WERI-Rb-1 (cell line): ENCODE measurements at regions not wholly inside any gene's neighbourhood (a gene's known extent, or its start where the extent isn't known, plus 50 kb on each side); places are given as distances from the start of the nearest gene placed in this dataset.

Experiments used
- DNase-seq: peaks from one replicate; pipeline ENCODE4 v3.0.0-alpha.2; 2020
- H3K27ac ChIP-seq: fragments of 250-450 bp; sonication (Bioruptor Pico); 2 replicates; pipeline ENCODE4 v1.5.1; 2020; ENCODE audit warnings: mild to moderate bottlenecking, moderate library complexity
- H3K27me3 ChIP-seq: fragments of 250-450 bp; sonication (Bioruptor Pico); 2 replicates; pipeline ENCODE4 v1.5.1; 2021; ENCODE audit warnings: mild to moderate bottlenecking, low read depth, moderate library complexity; ENCODE audit not compliant: insufficient read depth, severe bottlenecking
- H3K36me3 ChIP-seq: fragments of 250-450 bp; sonication (Bioruptor Pico); 2 replicates; pipeline ENCODE4 v1.5.1; 2020; ENCODE audit warnings: mild to moderate bottlenecking, moderate library complexity
- H3K4me3 ChIP-seq: 2 replicates; pipeline ENCODE4 v1.5.1; 2011; ENCODE audit warnings: low read depth, mild to moderate bottlenecking, control low read depth, low read length
- H3K9me3 ChIP-seq: fragments of 250-450 bp; sonication (Bioruptor Pico); 2 replicates; pipeline ENCODE4 v1.5.1; 2021; ENCODE audit warnings: mild to moderate bottlenecking, moderate library complexity; ENCODE audit not compliant: severe bottlenecking
- TF ChIP-seq, protein P1 (sequence below): IDR thresholded peaks from 2 replicates; pipeline ENCODE4 v1.5.1; 2011; ENCODE audit warnings: low read depth, mild to moderate bottlenecking, control low read depth, inconsistent platforms, low read length

DNA sequence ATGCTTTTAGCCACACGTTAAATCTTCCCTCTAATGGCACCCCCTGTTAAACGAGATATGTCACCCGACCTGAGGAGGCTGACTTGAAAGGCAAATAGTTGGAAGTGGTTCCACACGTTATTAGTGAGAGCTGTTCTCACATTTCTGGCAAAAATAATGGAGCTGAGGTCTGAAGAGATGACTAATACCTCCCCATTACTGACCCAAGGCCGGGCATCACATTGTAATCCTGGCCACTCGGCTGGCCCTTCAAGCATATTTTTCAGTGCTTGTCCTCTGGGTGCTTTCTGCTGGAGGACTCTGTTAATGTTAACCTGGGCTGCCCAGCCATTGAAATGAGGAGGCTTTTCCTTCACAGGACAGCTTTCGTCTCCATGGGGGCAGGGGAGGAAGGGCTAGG, 260.0 kb upstream of the CADM1 start:
- Histone ChIP-seq H3K36me3 (no peaks in the 10 kb centered on the region), H3K4me3 (no peak overlapping the region), H3K27me3 (no peaks in the 10 kb centered on the region), H3K27ac (no peak overlapping the region), H3K9me3 (no peaks in the 10 kb centered on the region)
- DNase-seq = no peak
- TF ChIP-seq, protein P1, sequence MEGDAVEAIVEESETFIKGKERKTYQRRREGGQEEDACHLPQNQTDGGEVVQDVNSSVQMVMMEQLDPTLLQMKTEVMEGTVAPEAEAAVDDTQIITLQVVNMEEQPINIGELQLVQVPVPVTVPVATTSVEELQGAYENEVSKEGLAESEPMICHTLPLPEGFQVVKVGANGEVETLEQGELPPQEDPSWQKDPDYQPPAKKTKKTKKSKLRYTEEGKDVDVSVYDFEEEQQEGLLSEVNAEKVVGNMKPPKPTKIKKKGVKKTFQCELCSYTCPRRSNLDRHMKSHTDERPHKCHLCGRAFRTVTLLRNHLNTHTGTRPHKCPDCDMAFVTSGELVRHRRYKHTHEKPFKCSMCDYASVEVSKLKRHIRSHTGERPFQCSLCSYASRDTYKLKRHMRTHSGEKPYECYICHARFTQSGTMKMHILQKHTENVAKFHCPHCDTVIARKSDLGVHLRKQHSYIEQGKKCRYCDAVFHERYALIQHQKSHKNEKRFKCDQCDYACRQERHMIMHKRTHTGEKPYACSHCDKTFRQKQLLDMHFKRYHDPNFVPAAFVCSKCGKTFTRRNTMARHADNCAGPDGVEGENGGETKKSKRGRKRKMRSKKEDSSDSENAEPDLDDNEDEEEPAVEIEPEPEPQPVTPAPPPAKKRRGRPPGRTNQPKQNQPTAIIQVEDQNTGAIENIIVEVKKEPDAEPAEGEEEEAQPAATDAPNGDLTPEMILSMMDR = no peak

DNA sequence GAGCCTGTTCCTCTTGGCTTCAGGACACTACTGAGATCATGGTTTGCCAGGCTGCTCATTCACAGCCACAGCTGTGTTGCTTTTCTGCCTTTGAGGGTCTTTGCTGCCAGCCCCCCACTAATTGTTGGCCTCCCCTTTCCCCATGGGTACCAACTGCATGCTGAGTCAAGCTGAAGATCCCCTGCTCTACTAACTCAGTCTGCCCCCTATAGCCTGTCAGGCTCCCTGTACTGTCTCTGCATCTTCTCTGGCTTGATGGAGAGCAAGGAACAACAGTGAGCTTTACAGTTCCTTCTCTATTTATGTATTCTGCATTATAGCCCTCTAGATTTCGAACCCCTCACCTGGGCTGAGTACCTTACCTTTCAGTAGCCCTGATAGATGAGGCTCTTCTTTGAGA, 257.6 kb upstream of the CADM1 start:
- no peaks in the 10 kb centered on the region for H3K27me3 ChIP-seq
- TF ChIP-seq, protein P1 = peak; percentile 38; the same call in 1 of the 2 replicates

DNA sequence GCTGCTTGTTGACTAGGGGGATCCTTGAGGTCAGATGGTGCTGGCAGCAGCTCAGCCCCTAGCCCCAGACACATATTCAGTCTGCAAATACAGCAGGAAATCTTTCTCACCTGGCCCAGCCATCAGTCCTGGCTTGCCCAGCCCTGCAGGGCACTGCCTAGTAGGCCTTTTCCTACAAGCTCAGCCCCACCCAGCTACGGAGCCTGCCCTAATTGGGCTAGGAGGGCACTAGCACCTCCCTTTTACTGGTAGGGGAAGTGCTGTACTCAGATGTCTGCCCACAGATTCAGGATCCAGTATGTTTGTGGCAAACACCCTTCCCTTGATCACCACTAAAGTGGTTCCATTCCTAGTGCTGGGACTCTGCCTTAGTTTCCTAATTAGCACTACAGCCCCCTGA, 257.1 kb upstream of the CADM1 start:
- TF ChIP-seq, protein P1 = no peak
- no peaks in the 10 kb centered on the region for H3K36me3 ChIP-seq
- H3K27ac ChIP-seq = no peak overlapping the region
- no peaks in the 10 kb centered on the region for H3K27me3 ChIP-seq
- no peaks in the 10 kb centered on the region for H3K9me3 ChIP-seq
- no peak overlapping the region for H3K4me3 ChIP-seq
- DNase-seq = no peak

More for the DNA sequence above, 257.6 kb upstream of the CADM1 start:
- H3K36me3 ChIP-seq = no peaks in the 10 kb centered on the region
- no peak overlapping the region for H3K27ac ChIP-seq
- DNase-seq = no peak
- no peaks in the 10 kb centered on the region for H3K9me3 ChIP-seq
- H3K4me3 ChIP-seq = no peak overlapping the region

DNA sequence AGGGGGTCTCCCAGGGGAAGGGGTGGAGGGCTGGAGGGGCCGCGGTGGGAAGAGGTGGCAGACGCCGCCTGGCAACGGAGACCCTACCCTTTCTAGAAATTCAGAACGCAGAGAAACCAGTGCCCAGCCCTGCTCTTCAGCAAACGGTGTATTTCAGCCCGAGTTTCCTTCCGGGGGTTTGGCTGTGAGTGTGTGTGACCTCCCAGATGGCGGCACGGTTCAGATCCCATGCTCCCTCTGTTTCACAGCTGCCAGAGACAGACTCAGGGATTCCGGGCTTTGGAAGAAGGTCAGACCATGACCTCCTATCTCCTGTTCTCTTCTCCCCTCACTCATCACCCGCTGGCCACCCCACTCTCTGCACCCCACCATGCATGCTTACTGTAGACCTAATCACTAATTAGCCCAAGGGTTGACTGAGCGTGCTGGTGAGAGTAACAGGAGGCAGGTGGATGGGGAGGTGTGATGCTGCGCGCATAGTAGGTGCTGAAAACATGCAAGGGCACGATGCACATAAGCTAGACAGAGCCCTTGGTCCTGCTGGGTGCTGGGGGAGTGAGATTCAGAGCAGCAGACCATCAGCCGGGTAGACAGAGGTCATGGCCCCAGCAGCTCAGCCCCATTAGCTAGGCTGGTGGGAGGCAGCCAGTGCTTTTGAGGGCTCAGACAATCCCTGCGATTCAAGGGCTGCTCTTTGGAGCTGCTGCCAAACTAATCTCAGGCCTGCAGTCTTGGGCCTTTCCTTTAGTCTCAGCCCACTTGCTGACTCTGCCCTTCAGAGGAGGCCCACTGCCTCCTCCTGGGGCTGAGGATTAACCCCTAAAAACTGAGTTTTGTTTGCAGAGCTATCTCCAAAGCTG, 256.5 kb upstream of the CADM1 start:
- TF ChIP-seq, protein P1 = no peak
- H3K9me3 ChIP-seq = no peaks in the 10 kb centered on the region
- H3K36me3 ChIP-seq = no peaks in the 10 kb centered on the region
- DNase-seq = no peak
- H3K27ac ChIP-seq = no peak overlapping the region
- H3K27me3 ChIP-seq = no peaks in the 10 kb centered on the region
- H3K4me3 ChIP-seq = no peak overlapping the region

DNA sequence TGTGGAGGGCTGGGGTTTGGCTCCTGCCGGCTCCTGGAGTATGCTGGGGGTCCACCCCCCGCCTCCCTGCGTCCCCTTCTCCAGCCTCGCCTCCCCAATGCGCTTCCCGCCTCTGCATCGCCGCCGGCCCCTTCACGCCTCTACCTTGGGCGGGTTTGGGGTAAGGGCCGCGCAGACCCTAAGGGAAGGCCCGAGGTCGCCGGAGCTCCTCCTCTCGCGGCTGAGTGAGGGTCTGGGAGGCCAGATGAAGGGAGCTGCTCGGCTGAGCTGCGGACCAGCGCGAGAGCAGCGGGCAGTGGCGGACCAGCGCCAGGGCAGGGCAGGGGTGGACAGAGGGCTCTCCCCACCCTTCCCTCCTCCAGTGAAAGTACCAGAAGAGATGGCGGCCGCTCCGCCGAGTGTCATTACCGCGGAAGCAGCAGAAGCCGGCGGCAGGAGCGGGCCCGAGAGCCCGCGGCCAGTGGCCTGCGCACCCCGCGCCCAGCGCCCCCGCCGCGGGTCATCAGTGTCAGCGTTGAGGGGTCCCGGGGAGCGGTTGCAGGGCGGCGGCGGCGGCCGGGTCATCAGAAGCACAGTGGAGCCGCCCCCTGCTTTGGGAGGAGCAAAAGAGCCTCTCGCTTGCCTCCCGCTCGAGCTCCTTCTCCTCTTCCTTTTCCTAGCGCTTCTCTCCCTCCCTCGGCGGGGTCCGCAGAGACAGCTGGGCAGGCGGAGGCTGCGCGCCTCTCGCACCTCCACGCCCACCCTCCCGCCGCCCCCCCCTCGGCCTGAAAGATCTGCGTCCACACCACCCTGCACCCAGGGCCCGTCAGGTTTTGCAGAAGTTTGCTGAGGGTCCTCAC, 255.6 kb upstream of the CADM1 start:
- H3K36me3 ChIP-seq = no peaks in the 10 kb centered on the region
- H3K9me3 ChIP-seq = no peaks in the 10 kb centered on the region
- H3K4me3 ChIP-seq = no peak overlapping the region
- DNase-seq = no peak
- H3K27ac ChIP-seq = no peak overlapping the region
- TF ChIP-seq, protein P1 = no peak
- H3K27me3 ChIP-seq = no peaks in the 10 kb centered on the region
